ENCODE measurements at regions not wholly inside any gene's neighbourhood (a gene's known extent, or its start where the extent isn't known, plus 50 kb on each side); places are given as distances from the start of the nearest gene placed in this dataset.

DNA sequence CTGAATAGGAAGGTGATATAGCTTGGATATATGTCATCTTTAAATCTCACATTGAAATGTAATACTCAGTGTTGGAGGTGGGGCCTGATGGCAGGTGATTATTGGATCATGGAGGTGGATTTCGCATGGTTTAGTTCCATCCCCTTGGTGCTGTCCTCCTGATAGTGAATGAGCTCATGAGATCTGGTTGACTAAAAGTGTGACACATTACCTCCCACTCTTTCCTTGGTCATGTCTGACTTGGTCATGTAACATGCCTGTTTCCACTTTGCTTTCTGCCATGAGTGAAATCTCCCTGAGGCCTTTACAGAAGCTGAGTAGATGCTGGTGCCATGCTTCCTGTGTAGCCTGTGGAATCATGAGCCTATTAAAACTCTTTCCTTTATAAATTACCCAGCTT, 664.5 kb upstream of the NR5A2 start:
- BruUV-seq (replicated peaks) = no TSS peak
- Histone ChIP-seq H3K4me3 (no peak overlapping the region), H3K79me2 (ENCODE audit: control insufficient read depth, insufficient read depth, low read length) (no peaks in the 10 kb centered on the region), H3K27ac (ENCODE audit: control insufficient read depth, insufficient read depth) (no peak overlapping the region), H3K4me1 (ENCODE audit: control insufficient read depth, insufficient read depth, low read length) (no peaks in the 10 kb centered on the region), H4K20me1 (ENCODE audit: control insufficient read depth, insufficient read depth) (no peaks in the 10 kb centered on the region), H3K27me3 (replicated peaks in 1 of 2; ENCODE audit: control insufficient read depth in 2 of 2, insufficient read depth in 2 of 2, low read length in 1 of 2) (no peaks in the 10 kb centered on the region), H3K4me2 (ENCODE audit: control insufficient read depth, insufficient read depth) (no peak overlapping the region), H3K9ac (ENCODE audit: control insufficient read depth, insufficient read depth, low read length) (no peak overlapping the region), H2AFZ (ENCODE audit: control insufficient read depth, low read depth, low read length) (no peak overlapping the region), H3K36me3 (ENCODE audit: control insufficient read depth in 2 of 2, insufficient read depth in 2 of 2, low read length in 1 of 2) (no peaks in the 10 kb centered on the region), H3K9me3 (replicated peaks; ENCODE audit: control insufficient read depth, insufficient read depth, low read length) (no peaks in the 10 kb centered on the region)
- CTCF ChIA-PET = interaction anchor here (0.5 to 1.0 kb wide), 2 partner anchors 9 to 192 kb away, joined by 3 to 4 read pairs; no protein-coding TSS in a partner anchor
- no peak for DNase-seq (ENCODE audit: low read depth, low spot score)
- WGBS (ENCODE audit: insufficient coverage, insufficient replicate concordance, low lambda C conversion rate, missing lambda C conversion rate) = 0% methylated on average over 1 of the region's 1 CpG
- POLR2A ChIA-PET = no interaction called here
- in situ Hi-C loops (cut with MboI) = no loop called here
- intact Hi-C loops (cut with micrococcal nuclease; ENCODE audit: unreplicated experiment) = no loop called here
- SMC1A ChIA-PET (ENCODE audit: uncharacterized antibody, unreplicated experiment) = interaction anchor here (0.8 kb wide), 1 partner anchor 45 kb away, joined by 3 read pairs; no protein-coding TSS in a partner anchor
- FAIRE-seq = peak; percentile 86
- RAD21 ChIA-PET (ENCODE audit: unreplicated experiment) = no interaction called here
- TF ChIP-seq HDAC6 (IDR thresholded peaks at IDR 0.05; ENCODE audit: unreplicated experiment) = no peak
- TF ChIP-seq JUNB (IDR thresholded peaks at IDR 0.05) = 0 out of 2 replicates have a peak, but pooled peaks have one; percentile 16
- TF ChIP-seq TAF1 (IDR thresholded peaks at IDR 0.05; ENCODE audit: borderline replicate concordance, low read depth, low read length) = no peak
- ATAC-seq = no peak; the same call in 2 of the 3 replicates

DNA sequence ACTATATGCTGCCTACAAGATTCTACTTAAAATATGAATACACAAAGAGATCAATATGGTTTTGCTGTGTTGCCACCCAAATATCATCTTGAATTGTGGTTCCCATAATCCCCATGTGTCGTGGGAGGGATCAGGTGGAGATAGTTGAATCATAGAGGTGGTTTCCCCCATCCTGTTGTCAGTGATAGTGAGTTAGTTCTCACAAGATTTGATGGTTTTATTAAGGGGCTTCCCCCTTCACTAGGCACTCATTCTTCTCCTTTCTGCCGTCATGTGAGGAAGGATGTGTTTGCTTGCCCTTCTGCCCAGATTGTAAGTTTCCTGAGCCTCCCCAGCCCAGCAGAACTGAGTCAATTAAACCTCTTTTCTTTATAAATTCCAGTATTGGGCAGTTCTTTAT, 654.4 kb upstream of the NR5A2 start:
- FAIRE-seq = no peak
- Histone ChIP-seq H3K4me3 (no peak overlapping the region), H3K4me2 (ENCODE audit: control insufficient read depth, insufficient read depth) (no peak overlapping the region), H3K27me3 (replicated peaks in 1 of 2; ENCODE audit: control insufficient read depth in 2 of 2, insufficient read depth in 2 of 2, low read length in 1 of 2) (no peaks in the 10 kb centered on the region), H3K36me3 (ENCODE audit: control insufficient read depth in 2 of 2, insufficient read depth in 2 of 2, low read length in 1 of 2) (no peaks in the 10 kb centered on the region), H2AFZ (ENCODE audit: control insufficient read depth, low read depth, low read length) (no peak overlapping the region), H3K9me3 (replicated peaks; ENCODE audit: control insufficient read depth, insufficient read depth, low read length) (no peaks in the 10 kb centered on the region), H3K4me1 (ENCODE audit: control insufficient read depth, insufficient read depth, low read length) (no peaks in the 10 kb centered on the region), H3K27ac (ENCODE audit: control insufficient read depth, insufficient read depth) (no peak overlapping the region), H3K9ac (ENCODE audit: control insufficient read depth, insufficient read depth, low read length) (no peak overlapping the region), H4K20me1 (ENCODE audit: control insufficient read depth, insufficient read depth) (no peaks in the 10 kb centered on the region), H3K79me2 (ENCODE audit: control insufficient read depth, insufficient read depth, low read length) (no peaks in the 10 kb centered on the region)
- 4% methylated on average over 2 of the region's 2 CpGs for WGBS (ENCODE audit: insufficient coverage, insufficient replicate concordance, low lambda C conversion rate, missing lambda C conversion rate)
- intact Hi-C loops (cut with micrococcal nuclease; ENCODE audit: unreplicated experiment) = no loop called here
- ChIA-PET POLR2A (no interaction called here), RAD21 (ENCODE audit: unreplicated experiment) (no interaction called here), SMC1A (ENCODE audit: uncharacterized antibody, unreplicated experiment) (no interaction called here), CTCF (no interaction called here)
- no peak for DNase-seq (ENCODE audit: low read depth, low spot score)
- no TSS peak for BruUV-seq (replicated peaks)
- in situ Hi-C loops (cut with MboI) = no loop called here
- no peak for ATAC-seq
- TF ChIP-seq TAF1 (IDR thresholded peaks at IDR 0.05; ENCODE audit: borderline replicate concordance, low read depth, low read length) (no peak), BHLHE40 (IDR thresholded peaks at IDR 0.05; ENCODE audit: borderline replicate concordance in 1 of 2, low read depth in 2 of 2, low read length in 1 of 2) (no peak), EZH2 (IDR thresholded peaks at IDR 0.05; ENCODE audit: borderline replicate concordance, control insufficient read depth, low read depth, low read length) (no peak), ZNF24 (IDR thresholded peaks at IDR 0.05) (no peak), POLR2A (IDR thresholded peaks at IDR 0.05; ENCODE audit: low read depth, low read length) (no peak), ZZZ3 (IDR thresholded peaks at IDR 0.05; ENCODE audit: control insufficient read depth, insufficient read length, low read depth) (no peak), RAD21 (IDR thresholded peaks at IDR 0.05; ENCODE audit: insufficient read depth, low read depth, low read length) (no peak), YBX1 (IDR thresholded peaks at IDR 0.05) (no peak)
- TF ChIP-seq, protein P1, sequence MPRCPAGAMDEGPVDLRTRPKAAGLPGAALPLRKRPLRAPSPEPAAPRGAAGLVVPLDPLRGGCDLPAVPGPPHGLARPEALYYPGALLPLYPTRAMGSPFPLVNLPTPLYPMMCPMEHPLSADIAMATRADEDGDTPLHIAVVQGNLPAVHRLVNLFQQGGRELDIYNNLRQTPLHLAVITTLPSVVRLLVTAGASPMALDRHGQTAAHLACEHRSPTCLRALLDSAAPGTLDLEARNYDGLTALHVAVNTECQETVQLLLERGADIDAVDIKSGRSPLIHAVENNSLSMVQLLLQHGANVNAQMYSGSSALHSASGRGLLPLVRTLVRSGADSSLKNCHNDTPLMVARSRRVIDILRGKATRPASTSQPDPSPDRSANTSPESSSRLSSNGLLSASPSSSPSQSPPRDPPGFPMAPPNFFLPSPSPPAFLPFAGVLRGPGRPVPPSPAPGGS (IDR thresholded peaks at IDR 0.05; ENCODE audit: borderline replicate concordance, insufficient read depth, low read depth, low read length, poor library complexity, severe bottlenecking) = no peak
- TF ChIP-seq, protein P2, sequence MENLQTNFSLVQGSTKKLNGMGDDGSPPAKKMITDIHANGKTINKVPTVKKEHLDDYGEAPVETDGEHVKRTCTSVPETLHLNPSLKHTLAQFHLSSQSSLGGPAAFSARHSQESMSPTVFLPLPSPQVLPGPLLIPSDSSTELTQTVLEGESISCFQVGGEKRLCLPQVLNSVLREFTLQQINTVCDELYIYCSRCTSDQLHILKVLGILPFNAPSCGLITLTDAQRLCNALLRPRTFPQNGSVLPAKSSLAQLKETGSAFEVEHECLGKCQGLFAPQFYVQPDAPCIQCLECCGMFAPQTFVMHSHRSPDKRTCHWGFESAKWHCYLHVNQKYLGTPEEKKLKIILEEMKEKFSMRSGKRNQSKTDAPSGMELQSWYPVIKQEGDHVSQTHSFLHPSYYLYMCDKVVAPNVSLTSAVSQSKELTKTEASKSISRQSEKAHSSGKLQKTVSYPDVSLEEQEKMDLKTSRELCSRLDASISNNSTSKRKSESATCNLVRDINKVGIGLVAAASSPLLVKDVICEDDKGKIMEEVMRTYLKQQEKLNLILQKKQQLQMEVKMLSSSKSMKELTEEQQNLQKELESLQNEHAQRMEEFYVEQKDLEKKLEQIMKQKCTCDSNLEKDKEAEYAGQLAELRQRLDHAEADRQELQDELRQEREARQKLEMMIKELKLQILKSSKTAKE (IDR thresholded peaks at IDR 0.05; ENCODE audit: low read depth, poor library complexity, severe bottlenecking) = no peak
